Cerebellar cortex (tissue), 1 donor: ENCODE measurements at regions not wholly inside any gene's neighbourhood (a gene's known extent, or its start where the extent isn't known, plus 50 kb on each side); places are given as distances from the start of the nearest gene placed in this dataset.

ENCODE experiments used
- DNase-seq: peaks from one replicate; pipeline ENCODE4 v3.0.0-alpha.2; 2015; ENCODE audit warnings: low spot score

GRCh38 chr7:81648716-81649115 is 121.1 kb downstream of the HGF start:
- DNase-seq: no peak

- DNase-seq: no peak
Measured at GRCh38 chr7:81645435-81645834, 124.4 kb downstream of the HGF start.

GRCh38 chr7:81641873-81642272 is 128.0 kb downstream of the HGF start:
- no peak for DNase-seq

GRCh38 chr7:81638198-81638597 is 131.6 kb downstream of the HGF start:
- no peak for DNase-seq

- DNase-seq: no peak
Measured at GRCh38 chr7:81637534-81637933, 132.3 kb downstream of the HGF start.

GRCh38 chr7:81632418-81632817 is 137.4 kb downstream of the HGF start:
- no peak for DNase-seq

GRCh38 chr7:81630600-81630999 is 139.2 kb downstream of the HGF start:
- DNase-seq: no peak

- DNase-seq: no peak
Measured at GRCh38 chr7:81629702-81630101, 140.1 kb downstream of the HGF start.

- DNase-seq: no peak
Measured at GRCh38 chr7:81628951-81629350, 140.9 kb downstream of the HGF start.

- DNase-seq: no peak
Measured at GRCh38 chr7:81627536-81628287, 142.1 kb downstream of the HGF start.

GRCh38 chr7:81626008-81626407 is 143.8 kb downstream of the HGF start:
- DNase-seq: no peak

- no peak for DNase-seq
Measured at GRCh38 chr7:81624650-81625631, 144.9 kb downstream of the HGF start.

GRCh38 chr7:81624021-81624592 is 145.7 kb downstream of the HGF start:
- DNase-seq: no peak

GRCh38 chr7:81623251-81623855 is 146.5 kb downstream of the HGF start:
- DNase-seq: no peak

GRCh38 chr7:81621893-81622292 is 148.0 kb downstream of the HGF start:
- DNase-seq: no peak

GRCh38 chr7:81618396-81619014 is 151.3 kb downstream of the HGF start:
- no peak for DNase-seq

- no peak for DNase-seq
Measured at GRCh38 chr7:81616951-81617350, 152.9 kb downstream of the HGF start.

GRCh38 chr7:81611805-81612204 is 158.0 kb downstream of the HGF start:
- DNase-seq: no peak

- no peak for DNase-seq
Measured at GRCh38 chr7:81611040-81611439, 158.8 kb downstream of the HGF start.

- DNase-seq: no peak
Measured at GRCh38 chr7:81608748-81609382, 161.0 kb downstream of the HGF start.

GRCh38 chr7:81607987-81608386 is 161.9 kb downstream of the HGF start:
- no peak for DNase-seq
